ENCODE measurements at regions not wholly inside any gene's neighbourhood (a gene's known extent, or its start where the extent isn't known, plus 50 kb on each side); places are given as distances from the start of the nearest gene placed in this dataset.

- CTCF ChIA-PET = no interaction called here
- H3K4me2 ChIP-seq (ENCODE audit: control insufficient read depth, insufficient read depth) = peak overlapping the region; percentile 51; the same call in 1 of the 2 replicates
- 62% methylated on average over 5 of the region's 5 CpGs for WGBS (ENCODE audit: insufficient coverage, insufficient replicate concordance, low lambda C conversion rate, missing lambda C conversion rate)
- H3K27me3 ChIP-seq (replicated peaks in 1 of 2; ENCODE audit: control insufficient read depth in 2 of 2, insufficient read depth in 2 of 2, low read length in 1 of 2) = no peaks in the 10 kb centered on the region
- in situ Hi-C loops (cut with MboI) = no loop called here
- RAD21 ChIA-PET (ENCODE audit: unreplicated experiment) = no interaction called here
- H2AFZ ChIP-seq (ENCODE audit: control insufficient read depth, low read depth, low read length) = no peak overlapping the region
- TF ChIP-seq PKNOX1 (IDR thresholded peaks at IDR 0.05) (no peak), NR2C1 (IDR thresholded peaks at IDR 0.05) (no peak), RELA (IDR thresholded peaks at IDR 0.05; ENCODE audit: borderline replicate concordance, partially characterized antibody) (no peak), RELB (IDR thresholded peaks at IDR 0.05; ENCODE audit: low read depth) (no peak), ZNF274 (IDR thresholded peaks at IDR 0.05; ENCODE audit: insufficient read depth, insufficient read length) (no peak), SKIL (IDR thresholded peaks at IDR 0.05; ENCODE audit: low read depth, poor library complexity, severe bottlenecking) (no peak), KAT2A (conservative IDR thresholded peaks at IDR 0.05; ENCODE audit: control insufficient read depth, low read depth, low read length) (no peak), JUNB (IDR thresholded peaks at IDR 0.05) (no peak), SPI1 (IDR thresholded peaks at IDR 0.05; ENCODE audit: borderline replicate concordance, insufficient read depth, low read depth, low read length) (no peak), CHD4 (IDR thresholded peaks at IDR 0.05) (no peak), ATF3 (IDR thresholded peaks at IDR 0.05; ENCODE audit: borderline replicate concordance, extremely low read depth, low read depth, low read length) (no peak), NKRF (conservative IDR thresholded peaks at IDR 0.05) (no peak), SUPT20H (IDR thresholded peaks at IDR 0.05; ENCODE audit: borderline replicate concordance, control insufficient read depth, low read depth, low read length) (no peak), BMI1 (IDR thresholded peaks at IDR 0.05; ENCODE audit: borderline replicate concordance) (no peak), ESRRA (IDR thresholded peaks at IDR 0.05; ENCODE audit: low read length) (no peak), SIN3A (IDR thresholded peaks at IDR 0.05; ENCODE audit: low read depth, low read length) (no peak), CREM (IDR thresholded peaks at IDR 0.05; ENCODE audit: low read depth) (no peak), SIX5 (IDR thresholded peaks at IDR 0.05; ENCODE audit: low read depth, low read length, severe bottlenecking) (no peak), MEF2B (IDR thresholded peaks at IDR 0.05; ENCODE audit: partially characterized antibody, poor library complexity, severe bottlenecking) (no peak)
- no peaks in the 10 kb centered on the region for H3K36me3 ChIP-seq (ENCODE audit: control insufficient read depth in 2 of 2, insufficient read depth in 2 of 2, low read length in 1 of 2)
- no peaks in the 10 kb centered on the region for H3K79me2 ChIP-seq (ENCODE audit: control insufficient read depth, insufficient read depth, low read length)
- intact Hi-C loops (cut with micrococcal nuclease; ENCODE audit: unreplicated experiment) = no loop called here
- H3K27ac ChIP-seq (ENCODE audit: control insufficient read depth, insufficient read depth) = no peak overlapping the region
- H3K9ac ChIP-seq (ENCODE audit: control insufficient read depth, insufficient read depth, low read length) = no peak overlapping the region
- H3K4me3 ChIP-seq = no peak overlapping the region
- peaks cover 32% of the 10 kb centered on the region for H3K4me1 ChIP-seq (ENCODE audit: control insufficient read depth, insufficient read depth, low read length)
- POLR2A ChIA-PET = interaction anchor here (0.6 kb wide), 1 partner anchor 984 kb away, joined by 4 read pairs; no protein-coding TSS in a partner anchor
- no peak for ATAC-seq
- no peak for DNase-seq (ENCODE audit: low read depth, low spot score)
- H4K20me1 ChIP-seq (ENCODE audit: control insufficient read depth, insufficient read depth) = no peaks in the 10 kb centered on the region
- SMC1A ChIA-PET (ENCODE audit: uncharacterized antibody, unreplicated experiment) = no interaction called here
- H3K9me3 ChIP-seq (replicated peaks; ENCODE audit: control insufficient read depth, insufficient read depth, low read length) = no peaks in the 10 kb centered on the region
- FAIRE-seq = no peak
- BruUV-seq (replicated peaks) = no TSS peak
Observed at GRCh38 chr1:29691499-29691898, 455.2 kb downstream of the PTPRU start.
